Mucosa of descending colon (tissue), 3 donors: ENCODE measurements at regions not wholly inside any gene's neighbourhood (a gene's known extent, or its start where the extent isn't known, plus 50 kb on each side); places are given as distances from the start of the nearest gene placed in this dataset.

Source experiments
- ATAC-seq: fragments of 200-7000 bp; cut with Tn5 transposase; one replicate; pipeline ENCODE4 v1.9.1; 2020; ENCODE audit warnings: mild to moderate bottlenecking, moderate library complexity
- DNase-seq, 3 donors: peaks; one replicate each; pipeline ENCODE4 v3.0.0-alpha.2; 2020
- H3K36me3 ChIP-seq: fragments of 200-600 bp; one replicate; pipeline ENCODE4 v1.8.0; 2021; ENCODE audit warnings: low read depth, mild to moderate bottlenecking
- H3K4me1 ChIP-seq: fragments of 200-600 bp; one replicate; pipeline ENCODE4 v1.8.0; 2021; ENCODE audit warnings: low read depth, mild to moderate bottlenecking
- H3K4me3 ChIP-seq: fragments of 200-600 bp; one replicate; pipeline ENCODE4 v1.8.0; 2021; ENCODE audit warnings: mild to moderate bottlenecking
- H3K9me3 ChIP-seq: fragments of 200-600 bp; one replicate; pipeline ENCODE4 v1.8.0; 2021; ENCODE audit warnings: mild to moderate bottlenecking
- CTCF ChIP-seq: fragments of 200-600 bp; IDR thresholded peaks from one replicate; pipeline ENCODE4 v1.8.0; 2022; ENCODE audit warnings: antibody characterized with exemption, mild to moderate bottlenecking
- intact Hi-C, 2 donors: fragments of 100-400 bp; cut with DNase I in 1 of 2; cut with micrococcal nuclease in 1 of 2; formaldehyde crosslinking; loops; one replicate each; pipeline versions ENCODE4 v1.11.0 to v1.11.1; 2022; cut with DNase I, micrococcal nuclease
- donor health status: DM: no; HTN: no; CAD: no; lungs with moderate emphysema.
- donor health status: DM: no; HTN: no; CAD: no.
- donor health status: DM: no; HTN: yes; CAD: no.

GRCh38 chr5:89265511-89266179 lies 382.7 kb upstream of the MEF2C start:
- ATAC-seq (no peak), DNase-seq (no peak)
- Histone ChIP-seq H3K4me1 (no peaks in the 10 kb centered on the region), H3K36me3 (no peaks in the 10 kb centered on the region), H3K9me3 (no peaks in the 10 kb centered on the region), H3K4me3 (no peak overlapping the region)
- intact Hi-C loops = no loop called here
- no peak for TF ChIP-seq CTCF

- no peak for TF ChIP-seq CTCF
- Histone ChIP-seq H3K4me1 (no peaks in the 10 kb centered on the region), H3K9me3 (no peaks in the 10 kb centered on the region), H3K36me3 (no peaks in the 10 kb centered on the region), H3K4me3 (no peak overlapping the region)
- no peak for DNase-seq
- ATAC-seq = no peak
- intact Hi-C loops = no loop called here
Observed at GRCh38 chr5:89263846-89264245, 380.9 kb upstream of the MEF2C start.

- Histone ChIP-seq H3K4me3 (no peak overlapping the region), H3K4me1 (no peaks in the 10 kb centered on the region), H3K36me3 (no peaks in the 10 kb centered on the region), H3K9me3 (no peaks in the 10 kb centered on the region)
- intact Hi-C loops = no loop called here
- DNase-seq (no peak), ATAC-seq (no peak)
- TF ChIP-seq CTCF = no peak
Observed at GRCh38 chr5:89262030-89262429, 379.0 kb upstream of the MEF2C start.

- H3K36me3 ChIP-seq = no peaks in the 10 kb centered on the region
- DNase-seq = no peak
- H3K4me3 ChIP-seq = no peak overlapping the region
- no peak for TF ChIP-seq CTCF
- H3K4me1 ChIP-seq = no peaks in the 10 kb centered on the region
- no peaks in the 10 kb centered on the region for H3K9me3 ChIP-seq
- no peak for ATAC-seq
- intact Hi-C loops = no loop called here
Observed at GRCh38 chr5:89260254-89260653, 377.3 kb upstream of the MEF2C start.

GRCh38 chr5:89255845-89256463 lies 373.0 kb upstream of the MEF2C start:
- no peak for DNase-seq
- Histone ChIP-seq H3K36me3 (no peaks in the 10 kb centered on the region), H3K9me3 (no peaks in the 10 kb centered on the region), H3K4me1 (no peaks in the 10 kb centered on the region), H3K4me3 (no peak overlapping the region)
- intact Hi-C loops = no loop called here
- ATAC-seq = no peak
- no peak for TF ChIP-seq CTCF
